ENCODE measurements at regions not wholly inside any gene's neighbourhood (a gene's known extent, or its start where the extent isn't known, plus 50 kb on each side); places are given as distances from the start of the nearest gene placed in this dataset.
"Not testable (repeated sequence)": the region's sequence is repeated elsewhere in the genome, so short reads cannot be mapped to it uniquely, and the experiment has no call there.

DNA sequence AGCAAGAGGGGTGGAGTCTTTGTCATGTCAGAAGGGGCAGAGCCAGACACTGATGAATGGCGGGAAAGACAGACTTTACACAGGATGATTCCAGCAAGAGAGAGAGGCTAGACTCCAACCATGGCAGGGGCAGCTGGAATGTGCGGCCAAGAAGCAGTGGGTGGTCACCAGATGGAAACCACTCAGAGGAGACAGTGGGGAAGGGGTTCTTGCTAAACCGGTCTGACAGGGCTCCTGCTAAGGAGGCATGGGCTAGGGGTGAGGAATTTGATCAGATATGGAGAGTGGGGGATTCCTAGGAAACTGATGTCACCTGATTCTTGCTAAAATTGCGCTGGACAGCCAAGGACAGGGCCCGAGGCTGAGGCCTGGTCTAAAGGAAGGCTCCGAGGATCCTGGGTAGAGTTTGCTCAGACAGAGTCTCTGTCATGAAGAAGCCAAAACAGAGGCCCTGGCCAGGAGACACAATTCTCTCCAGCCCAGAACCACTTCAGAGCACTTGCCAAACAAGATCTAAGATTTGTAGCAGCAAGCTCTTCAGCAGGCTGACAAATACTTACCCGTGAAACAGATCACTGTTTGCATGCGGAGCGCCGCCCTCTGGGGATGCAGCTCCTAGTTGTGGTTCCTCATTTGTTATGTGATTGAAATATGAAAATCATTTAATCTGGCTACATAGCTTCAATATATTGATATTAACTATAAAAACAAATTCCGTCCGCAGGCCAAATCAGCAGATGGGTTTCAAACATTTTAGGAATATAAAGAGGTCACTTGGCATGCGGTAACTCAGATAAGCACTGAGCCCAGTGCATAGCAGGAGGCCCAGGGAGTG is 377.0 kb downstream of the TCERG1L start:
- DNase-seq (ENCODE audit: low read depth) = no peak

DNA sequence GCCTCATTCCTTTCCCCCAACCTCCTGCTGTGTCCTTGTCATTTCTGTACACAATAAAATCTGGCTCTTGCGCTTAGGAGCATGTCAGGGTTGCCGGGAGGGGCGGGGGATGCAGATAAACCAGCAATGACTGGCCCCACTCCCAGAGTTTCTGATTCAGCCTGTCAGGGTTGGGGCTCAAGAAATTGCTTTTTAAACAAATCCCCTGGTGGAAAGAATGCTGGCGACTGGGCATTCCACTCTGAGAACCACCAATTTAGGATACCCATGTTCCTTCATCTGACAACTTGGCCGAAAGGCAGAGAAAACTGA is 376.4 kb downstream of the TCERG1L start:
- DNase-seq (ENCODE audit: low read depth) = peak; percentile 29

- no peak for DNase-seq (ENCODE audit: low read depth)
These were observed 375.5 kb downstream of the TCERG1L start for GRCh38 chr10:130935897-130936550.

DNA sequence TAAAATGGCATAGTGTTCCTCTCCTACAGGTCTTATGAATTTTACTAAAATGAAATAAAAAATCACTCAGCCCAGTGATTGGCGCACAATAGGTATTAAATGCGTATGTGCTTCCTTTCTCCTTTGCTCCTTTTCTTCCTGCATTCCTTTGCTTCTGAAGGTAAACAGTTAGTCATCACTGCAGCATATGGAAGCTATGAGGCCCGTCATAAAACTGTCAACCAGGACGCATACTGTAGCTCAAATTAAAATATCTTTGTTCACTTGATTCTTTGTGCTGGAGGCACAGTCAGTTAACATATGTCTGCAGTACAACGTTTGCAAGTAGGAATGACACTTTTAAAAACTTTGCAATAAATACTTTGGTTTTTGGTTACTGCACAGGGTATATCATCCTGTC is 374.7 kb downstream of the TCERG1L start:
- no peak for DNase-seq (ENCODE audit: low read depth)

DNA sequence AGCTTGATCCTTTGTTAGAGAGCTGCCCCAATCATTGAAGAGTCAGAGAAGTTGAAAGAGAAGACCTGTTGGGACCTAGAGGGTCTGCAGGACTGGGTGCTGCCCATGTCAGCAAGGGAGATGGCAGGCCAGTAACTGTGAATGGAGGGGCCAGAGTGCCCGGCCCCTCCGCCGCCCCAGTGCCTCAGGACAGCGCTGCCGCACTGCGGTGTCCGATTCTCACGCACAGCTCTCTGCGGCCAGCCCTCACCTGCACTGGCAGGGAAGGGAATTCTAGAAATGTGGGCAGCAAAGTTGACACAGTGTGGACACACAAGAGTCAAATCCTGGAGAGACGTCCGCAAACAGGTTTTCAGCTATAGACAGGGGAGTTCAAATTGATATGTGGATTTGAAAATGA is 373.5 kb downstream of the TCERG1L start:
- DNase-seq (ENCODE audit: low read depth) = no peak

GRCh38 chr10:130938891-130939290 is 372.6 kb downstream of the TCERG1L start:
- DNase-seq (ENCODE audit: low read depth) = not testable (repeated sequence)

- DNase-seq (ENCODE audit: low read depth) = no peak
These were observed 369.6 kb downstream of the TCERG1L start for GRCh38 chr10:130941886-130942285.

- DNase-seq (ENCODE audit: low read depth) = no peak
These were observed 359.4 kb downstream of the TCERG1L start for GRCh38 chr10:130952086-130952485.

- no peak for DNase-seq (ENCODE audit: low read depth)
These were observed 357.1 kb downstream of the TCERG1L start for GRCh38 chr10:130954326-130954905.

- DNase-seq (ENCODE audit: low read depth) = no peak
These were observed 355.3 kb downstream of the TCERG1L start for GRCh38 chr10:130956251-130956650.

- no peak for DNase-seq (ENCODE audit: low read depth)
These were observed 354.1 kb downstream of the TCERG1L start for GRCh38 chr10:130957423-130957822.

DNA sequence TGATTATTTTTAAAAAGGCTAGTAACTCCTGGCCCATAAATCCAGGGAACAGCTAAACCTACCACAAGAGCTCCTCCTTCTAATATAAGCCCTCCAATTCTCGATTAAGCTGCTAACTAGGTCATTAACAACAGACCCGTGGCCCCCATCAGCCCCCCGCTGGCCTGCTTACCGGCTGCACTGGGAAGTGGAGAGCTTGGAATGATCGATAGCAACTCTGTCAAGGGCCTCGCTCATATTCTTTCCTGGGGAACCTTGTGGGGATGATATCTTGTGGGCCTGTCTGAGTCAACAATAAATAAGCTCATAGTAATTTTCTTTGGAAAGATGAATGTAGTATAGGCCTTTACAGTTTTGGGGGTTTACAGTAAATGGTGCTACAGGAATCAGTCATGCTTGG is 353.5 kb downstream of the TCERG1L start:
- DNase-seq (ENCODE audit: low read depth) = no peak

- no peak for DNase-seq (ENCODE audit: low read depth)
These were observed 352.4 kb downstream of the TCERG1L start for GRCh38 chr10:130958981-130959751.

DNA sequence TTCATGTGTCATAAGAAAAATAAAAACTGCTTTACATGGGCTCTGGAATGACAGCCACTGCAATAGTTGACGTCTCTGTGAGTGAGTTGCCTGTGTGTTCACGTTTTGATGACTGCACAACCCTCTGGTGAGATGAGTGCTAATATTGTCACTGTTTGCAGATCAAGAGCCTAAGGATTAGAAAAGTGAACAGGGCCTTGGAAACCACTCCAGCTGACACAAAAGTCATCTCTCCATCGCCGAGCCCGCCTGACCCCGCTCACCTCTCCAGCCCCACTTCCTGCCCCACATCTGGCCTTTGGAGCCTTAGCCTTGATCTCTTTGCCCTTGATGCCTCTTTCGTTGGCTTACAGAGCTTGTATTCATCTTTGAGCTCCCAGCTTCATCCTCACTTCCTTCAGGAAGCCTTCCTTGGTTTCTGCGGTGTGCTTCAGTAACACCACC is 351.7 kb downstream of the TCERG1L start:
- DNase-seq (ENCODE audit: low read depth) = no peak

DNA sequence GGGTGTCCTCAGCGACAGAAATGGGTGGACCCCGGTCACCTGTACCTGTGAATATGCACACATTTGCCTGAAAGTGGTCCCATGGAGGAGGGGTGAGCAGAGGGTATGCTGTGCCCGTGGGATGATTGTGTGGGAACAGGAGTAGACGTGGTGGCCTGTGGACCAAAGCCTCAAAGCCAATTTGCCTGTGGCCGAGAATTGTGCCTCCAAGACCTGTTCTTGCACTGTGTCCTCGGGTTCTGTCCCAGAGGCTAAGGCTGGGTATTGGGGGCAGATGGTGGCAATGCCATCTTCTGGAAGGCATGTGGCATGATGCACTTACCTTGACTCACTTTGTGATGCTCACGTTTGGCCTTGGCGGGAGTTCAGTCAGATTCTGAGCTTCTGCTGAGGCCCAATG is 351.0 kb downstream of the TCERG1L start:
- DNase-seq (ENCODE audit: low read depth) = no peak

GRCh38 chr10:130961506-130962239 is 349.8 kb downstream of the TCERG1L start:
- DNase-seq (ENCODE audit: low read depth) = no peak

DNA sequence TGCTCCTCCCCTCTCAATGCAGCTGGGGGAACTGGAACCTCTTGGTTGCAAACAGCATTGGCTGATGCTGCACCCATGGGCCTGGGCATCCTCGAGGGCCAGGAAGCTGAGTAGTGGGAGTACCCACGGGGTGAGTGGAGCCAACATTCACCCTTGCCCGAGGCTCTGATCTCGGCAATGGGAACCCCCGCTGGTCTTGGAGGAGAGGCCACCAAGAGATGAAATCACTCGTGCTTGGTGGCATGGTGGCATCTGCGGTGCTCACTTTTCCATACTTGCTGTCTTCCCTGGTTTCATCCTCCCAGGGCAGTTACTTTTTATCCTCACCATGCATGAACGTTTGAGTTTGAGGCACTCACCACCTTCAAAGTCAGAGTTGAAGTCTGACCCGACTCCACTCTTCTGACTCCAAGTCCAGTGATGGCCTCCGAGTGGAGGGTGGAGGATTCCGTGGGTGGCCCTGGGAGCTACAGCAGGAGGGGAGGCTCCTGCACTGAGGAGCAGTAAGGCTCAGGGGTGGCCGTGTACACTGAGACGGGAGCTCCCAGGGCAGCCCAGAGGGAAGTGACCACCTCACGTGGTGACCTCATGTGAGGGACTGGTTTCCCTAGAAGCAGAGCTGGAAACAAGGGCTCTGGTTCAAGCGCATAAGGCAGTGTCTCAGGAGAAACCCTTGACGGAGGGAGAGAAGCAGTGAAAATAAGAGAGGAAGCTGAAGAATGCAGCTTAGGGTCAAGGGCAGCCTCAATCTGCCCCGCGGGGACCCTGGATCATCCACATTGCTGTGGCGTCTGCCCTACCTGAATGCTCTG is 349.1 kb downstream of the TCERG1L start:
- DNase-seq (ENCODE audit: low read depth) = no peak

DNA sequence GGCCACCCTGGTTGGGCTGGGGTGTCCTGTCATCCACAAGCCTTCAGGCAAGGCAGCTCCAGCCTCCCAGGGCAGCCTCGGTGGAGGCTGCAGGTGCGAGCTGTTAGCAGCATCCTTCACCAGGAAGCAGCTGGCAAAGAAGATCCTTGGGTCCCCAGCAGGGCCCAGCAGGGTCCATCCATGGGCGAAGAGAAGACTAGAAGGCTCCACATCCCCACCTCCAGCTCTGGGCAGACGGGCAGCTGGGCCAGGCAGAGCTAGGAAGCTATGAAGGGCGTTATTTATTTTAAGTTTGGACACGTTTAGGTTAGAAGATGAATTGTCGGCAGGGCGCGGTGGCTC is 348.5 kb downstream of the TCERG1L start:
- DNase-seq (ENCODE audit: low read depth) = no peak

GRCh38 chr10:130963786-130964522 is 347.6 kb downstream of the TCERG1L start:
- no peak for DNase-seq (ENCODE audit: low read depth)

- no peak for DNase-seq (ENCODE audit: low read depth)
These were observed 346.8 kb downstream of the TCERG1L start for GRCh38 chr10:130964771-130965170.
